ENCODE measurements at regions not wholly inside any gene's neighbourhood (a gene's known extent, or its start where the extent isn't known, plus 50 kb on each side); places are given as distances from the start of the nearest gene placed in this dataset.

DNA sequence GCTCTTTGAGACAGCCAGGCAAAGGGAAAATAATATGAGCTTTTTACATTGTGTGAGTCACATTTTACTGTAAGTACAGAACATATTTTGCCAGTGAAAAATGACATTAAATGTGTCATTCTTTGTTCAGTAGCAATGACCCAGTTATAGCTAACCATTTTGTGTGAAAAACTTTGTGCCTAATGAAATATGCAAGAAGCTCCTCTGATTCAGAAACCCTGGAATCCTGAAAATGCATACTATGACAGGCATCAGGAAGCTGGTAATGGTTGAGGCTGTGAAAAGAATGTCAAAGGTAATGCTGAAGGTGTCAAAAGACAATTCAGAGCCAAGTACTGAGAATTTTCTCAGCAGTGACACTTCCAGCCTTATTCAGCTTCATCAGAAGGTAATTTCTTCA lies 549.5 kb upstream of the SMIM31 start:
- peak; percentile 79 for DNase-seq (ENCODE audit: low read depth)
- no peak overlapping the region for H3K4me3 ChIP-seq (ENCODE audit: low read length)
- TF ChIP-seq, protein P1, sequence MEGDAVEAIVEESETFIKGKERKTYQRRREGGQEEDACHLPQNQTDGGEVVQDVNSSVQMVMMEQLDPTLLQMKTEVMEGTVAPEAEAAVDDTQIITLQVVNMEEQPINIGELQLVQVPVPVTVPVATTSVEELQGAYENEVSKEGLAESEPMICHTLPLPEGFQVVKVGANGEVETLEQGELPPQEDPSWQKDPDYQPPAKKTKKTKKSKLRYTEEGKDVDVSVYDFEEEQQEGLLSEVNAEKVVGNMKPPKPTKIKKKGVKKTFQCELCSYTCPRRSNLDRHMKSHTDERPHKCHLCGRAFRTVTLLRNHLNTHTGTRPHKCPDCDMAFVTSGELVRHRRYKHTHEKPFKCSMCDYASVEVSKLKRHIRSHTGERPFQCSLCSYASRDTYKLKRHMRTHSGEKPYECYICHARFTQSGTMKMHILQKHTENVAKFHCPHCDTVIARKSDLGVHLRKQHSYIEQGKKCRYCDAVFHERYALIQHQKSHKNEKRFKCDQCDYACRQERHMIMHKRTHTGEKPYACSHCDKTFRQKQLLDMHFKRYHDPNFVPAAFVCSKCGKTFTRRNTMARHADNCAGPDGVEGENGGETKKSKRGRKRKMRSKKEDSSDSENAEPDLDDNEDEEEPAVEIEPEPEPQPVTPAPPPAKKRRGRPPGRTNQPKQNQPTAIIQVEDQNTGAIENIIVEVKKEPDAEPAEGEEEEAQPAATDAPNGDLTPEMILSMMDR (IDR thresholded peaks at IDR 0.05; ENCODE audit: insufficient read depth, low read depth, low read length, missing control alignments) = no peak

DNA sequence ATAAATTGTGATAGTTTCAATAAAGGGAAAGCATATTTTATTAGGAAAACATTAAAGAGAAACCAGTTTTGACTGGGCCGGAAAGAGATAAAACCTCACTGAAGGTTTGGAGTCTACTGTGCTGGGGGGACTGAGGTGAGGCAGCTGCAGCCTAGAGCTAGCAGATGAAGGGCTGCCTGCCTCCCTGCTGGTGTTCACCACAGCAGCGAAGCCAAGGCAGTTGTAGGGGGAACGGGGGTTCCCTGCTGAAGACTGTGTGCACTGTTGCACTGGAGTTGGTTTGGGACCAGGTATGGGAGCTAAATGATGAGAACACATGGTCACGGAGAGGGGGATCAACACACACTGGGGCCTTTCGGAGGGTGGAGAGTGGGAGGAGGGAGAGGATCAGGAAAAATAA lies 546.5 kb upstream of the SMIM31 start:
- no peak overlapping the region for H3K4me3 ChIP-seq (ENCODE audit: low read length)
- TF ChIP-seq, protein P1 (IDR thresholded peaks at IDR 0.05; ENCODE audit: insufficient read depth, low read depth, low read length, missing control alignments) = no peak
- DNase-seq (ENCODE audit: low read depth) = no peak

DNA sequence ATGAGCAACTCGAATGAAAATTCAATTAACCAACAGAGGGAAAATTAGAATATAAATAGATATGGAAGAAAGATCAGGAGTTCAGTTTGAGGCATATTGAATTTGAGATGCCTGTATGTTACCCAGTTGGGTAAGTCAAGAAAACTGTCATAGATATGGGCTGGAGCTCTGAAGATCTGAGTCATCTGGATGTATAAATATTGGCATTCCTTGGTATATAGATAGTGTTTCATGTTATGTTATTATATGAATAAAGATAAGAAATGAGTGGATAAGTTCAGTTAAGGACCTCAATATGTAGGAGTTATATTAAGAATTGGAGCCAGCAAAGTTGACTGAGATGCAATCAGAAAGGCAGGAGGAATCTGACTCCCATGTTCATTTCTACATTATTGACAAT lies 543.6 kb upstream of the SMIM31 start:
- no peak overlapping the region for H3K4me3 ChIP-seq (ENCODE audit: low read length)
- no peak for DNase-seq (ENCODE audit: low read depth)
- TF ChIP-seq, protein P1 (IDR thresholded peaks at IDR 0.05; ENCODE audit: insufficient read depth, low read depth, low read length, missing control alignments) = no peak

DNA sequence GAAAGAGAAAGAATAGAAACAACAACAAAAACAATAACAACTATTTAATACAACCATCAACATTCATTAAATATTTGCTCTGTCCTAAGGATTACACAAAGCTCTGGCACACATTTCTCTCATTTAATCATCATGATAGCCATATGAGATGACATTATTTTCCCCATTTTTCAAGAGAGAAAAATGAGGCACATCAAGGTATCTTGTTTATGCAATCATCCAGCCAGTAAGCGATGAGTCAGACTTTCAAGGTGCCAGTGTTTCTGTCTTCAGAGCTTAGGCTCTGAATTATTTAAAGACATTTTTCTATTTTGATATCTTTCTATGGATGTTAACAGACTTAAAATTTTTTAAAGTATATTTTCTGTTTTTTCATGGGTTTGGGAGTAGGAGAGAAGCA lies 541.8 kb upstream of the SMIM31 start:
- no peak overlapping the region for H3K4me3 ChIP-seq (ENCODE audit: low read length)
- peak; percentile 83 for DNase-seq (ENCODE audit: low read depth)
- TF ChIP-seq, protein P1 (IDR thresholded peaks at IDR 0.05; ENCODE audit: insufficient read depth, low read depth, low read length, missing control alignments) = no peak

DNA sequence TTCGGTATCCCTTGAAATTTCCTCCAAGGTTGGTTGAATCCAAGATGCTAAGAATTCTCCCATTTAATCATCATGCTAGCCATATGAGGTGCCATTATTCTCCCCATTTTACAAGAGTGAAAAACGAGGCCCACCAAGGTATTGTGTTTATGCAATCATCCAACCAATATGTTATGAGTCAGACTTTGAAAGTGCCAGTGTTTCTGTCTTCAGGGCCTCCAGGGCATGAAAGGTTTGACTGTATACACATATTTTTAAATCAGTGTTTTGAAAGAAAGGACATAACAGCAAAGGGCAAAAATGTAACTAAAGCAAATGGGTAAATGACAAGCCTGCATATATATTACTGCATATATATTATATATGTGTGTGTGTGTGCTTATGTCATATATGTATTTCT lies 541.2 kb upstream of the SMIM31 start:
- TF ChIP-seq, protein P1 (IDR thresholded peaks at IDR 0.05; ENCODE audit: insufficient read depth, low read depth, low read length, missing control alignments) = no peak
- DNase-seq (ENCODE audit: low read depth) = peak; percentile 73
- H3K4me3 ChIP-seq (ENCODE audit: low read length) = no peak overlapping the region

- TF ChIP-seq, protein P1 (IDR thresholded peaks at IDR 0.05; ENCODE audit: insufficient read depth, low read depth, low read length, missing control alignments) = no peak
Measured at GRCh38 chr4:164215113-164215741, 538.7 kb upstream of the SMIM31 start.

GRCh38 chr4:164221631-164222030 lies 532.3 kb upstream of the SMIM31 start:
- DNase-seq (ENCODE audit: low read depth) = peak; percentile 53
- TF ChIP-seq, protein P1 (IDR thresholded peaks at IDR 0.05; ENCODE audit: insufficient read depth, low read depth, low read length, missing control alignments) = no peak
- H3K4me3 ChIP-seq (ENCODE audit: low read length) = no peak overlapping the region

More at GRCh38 chr4:164215113-164215741, 538.7 kb upstream of the SMIM31 start:
- no peak overlapping the region for H3K4me3 ChIP-seq (ENCODE audit: low read length)
- DNase-seq (ENCODE audit: low read depth) = no peak
